SK-N-SH treated with all-trans-retinoic acid at 6 μM for 48 hours (cell line): ENCODE measurements at regions not wholly inside any gene's neighbourhood (a gene's known extent, or its start where the extent isn't known, plus 50 kb on each side); places are given as distances from the start of the nearest gene placed in this dataset.

ENCODE experiments used
- ESRRG ChIP-seq: fragments of 250-450 bp; sonication (Bioruptor Pico); IDR thresholded peaks from 2 replicates; pipeline ENCODE4 v1.6.1; 2021; ENCODE audit warnings: mild to moderate bottlenecking
- ISL1 ChIP-seq: fragments of 250-450 bp; sonication (Bioruptor Pico); IDR thresholded peaks from 2 replicates; pipeline ENCODE4 v2.1.2; 2022; ENCODE audit warnings: mild to moderate bottlenecking, moderate library complexity
- PATZ1 ChIP-seq: fragments of 250-450 bp; sonication (Bioruptor Pico); IDR thresholded peaks from 2 replicates; pipeline ENCODE4 v1.8.0; 2020; ENCODE audit warnings: mild to moderate bottlenecking, moderate library complexity, borderline replicate concordance
- TCF4 ChIP-seq: fragments of 250-450 bp; sonication (Bioruptor Pico); IDR thresholded peaks from 2 replicates; pipeline ENCODE4 v1.8.0; 2021; ENCODE audit warnings: mild to moderate bottlenecking, moderate library complexity, borderline replicate concordance
- ZFP30 ChIP-seq: fragments of 450-650 bp; formaldehyde crosslinking; IDR thresholded peaks from 2 replicates; pipeline ENCODE4 v1.5.0; 2022; ENCODE audit warnings: mild to moderate bottlenecking, moderate library complexity

- no peak for TF ChIP-seq ZFP30
- TF ChIP-seq ESRRG (CRISPR knock-in tag), result no peak
- no peak for TF ChIP-seq TCF4 (CRISPR knock-in tag)
- TF ChIP-seq ISL1, result no peak
- TF ChIP-seq PATZ1 (CRISPR knock-in tag), result no peak
These were observed 277.8 kb upstream of the SOX9 start for GRCh38 chr17:71842986-71843385.
